ENCODE measurements at regions not wholly inside any gene's neighbourhood (a gene's known extent, or its start where the extent isn't known, plus 50 kb on each side); places are given as distances from the start of the nearest gene placed in this dataset.

DNA sequence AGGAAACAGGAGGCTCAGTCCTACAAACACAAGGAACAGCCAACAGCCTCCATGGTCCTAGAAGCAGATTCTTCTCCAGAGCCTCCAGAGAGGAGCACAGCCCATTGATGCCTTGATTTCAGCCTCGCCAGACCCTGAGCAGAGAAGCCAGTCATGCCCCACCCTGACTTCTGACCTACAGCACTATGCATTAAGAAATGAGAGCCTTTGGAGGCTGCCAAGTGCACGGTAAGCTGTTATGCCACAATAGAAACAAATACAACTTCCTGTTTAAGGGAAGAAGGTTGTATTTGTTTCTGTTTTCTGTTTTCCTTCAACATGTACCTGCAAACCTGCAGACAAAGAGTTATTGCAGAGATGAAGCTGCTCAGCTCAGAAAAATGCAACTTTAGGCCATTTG lies 181.3 kb upstream of the AGAP1 start:
- TF ChIP-seq, protein P1, sequence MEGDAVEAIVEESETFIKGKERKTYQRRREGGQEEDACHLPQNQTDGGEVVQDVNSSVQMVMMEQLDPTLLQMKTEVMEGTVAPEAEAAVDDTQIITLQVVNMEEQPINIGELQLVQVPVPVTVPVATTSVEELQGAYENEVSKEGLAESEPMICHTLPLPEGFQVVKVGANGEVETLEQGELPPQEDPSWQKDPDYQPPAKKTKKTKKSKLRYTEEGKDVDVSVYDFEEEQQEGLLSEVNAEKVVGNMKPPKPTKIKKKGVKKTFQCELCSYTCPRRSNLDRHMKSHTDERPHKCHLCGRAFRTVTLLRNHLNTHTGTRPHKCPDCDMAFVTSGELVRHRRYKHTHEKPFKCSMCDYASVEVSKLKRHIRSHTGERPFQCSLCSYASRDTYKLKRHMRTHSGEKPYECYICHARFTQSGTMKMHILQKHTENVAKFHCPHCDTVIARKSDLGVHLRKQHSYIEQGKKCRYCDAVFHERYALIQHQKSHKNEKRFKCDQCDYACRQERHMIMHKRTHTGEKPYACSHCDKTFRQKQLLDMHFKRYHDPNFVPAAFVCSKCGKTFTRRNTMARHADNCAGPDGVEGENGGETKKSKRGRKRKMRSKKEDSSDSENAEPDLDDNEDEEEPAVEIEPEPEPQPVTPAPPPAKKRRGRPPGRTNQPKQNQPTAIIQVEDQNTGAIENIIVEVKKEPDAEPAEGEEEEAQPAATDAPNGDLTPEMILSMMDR (IDR thresholded peaks at IDR 0.05; ENCODE audit: control insufficient read depth, extremely low read depth, insufficient read depth) = no peak
- no peak for DNase-seq (ENCODE audit: low read depth)

GRCh38 chr2:235314371-235314930 lies 179.4 kb upstream of the AGAP1 start:
- TF ChIP-seq, protein P1 (IDR thresholded peaks at IDR 0.05; ENCODE audit: control insufficient read depth, extremely low read depth, insufficient read depth) = no peak
- H3K4me3 ChIP-seq (ENCODE audit: low read depth, low read length) = no peak overlapping the region
- DNase-seq (ENCODE audit: low read depth) = no peak

More for the DNA sequence above, 181.3 kb upstream of the AGAP1 start:
- H3K4me3 ChIP-seq (ENCODE audit: low read depth, low read length) = no peak overlapping the region

DNA sequence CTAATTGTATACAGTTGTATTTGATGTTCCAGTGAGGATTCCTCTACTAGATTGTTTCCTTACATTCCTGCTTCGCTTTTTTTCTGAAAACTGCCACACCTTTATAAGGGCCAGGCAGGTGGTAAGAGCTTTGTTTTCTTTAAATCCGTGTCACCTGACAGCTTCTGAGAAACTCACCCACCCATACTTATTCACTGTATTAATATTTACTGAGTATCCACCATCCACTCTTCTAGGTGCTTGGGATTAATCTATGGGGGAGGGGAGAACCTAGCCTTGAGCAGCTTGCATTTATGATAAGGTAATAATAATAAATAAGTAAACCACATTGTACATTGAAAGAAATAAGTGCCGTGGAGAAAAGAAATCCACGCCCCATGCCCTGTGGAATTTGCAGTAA lies 174.7 kb upstream of the AGAP1 start:
- DNase-seq (ENCODE audit: low read depth) = no peak
- TF ChIP-seq, protein P1 (IDR thresholded peaks at IDR 0.05; ENCODE audit: control insufficient read depth, extremely low read depth, insufficient read depth) = no peak
- H3K4me3 ChIP-seq (ENCODE audit: low read depth, low read length) = no peak overlapping the region

GRCh38 chr2:235320326-235320725 lies 173.5 kb upstream of the AGAP1 start:
- DNase-seq (ENCODE audit: low read depth) = no peak
- H3K4me3 ChIP-seq (ENCODE audit: low read depth, low read length) = no peak overlapping the region
- TF ChIP-seq, protein P1 (IDR thresholded peaks at IDR 0.05; ENCODE audit: control insufficient read depth, extremely low read depth, insufficient read depth) = no peak

DNA sequence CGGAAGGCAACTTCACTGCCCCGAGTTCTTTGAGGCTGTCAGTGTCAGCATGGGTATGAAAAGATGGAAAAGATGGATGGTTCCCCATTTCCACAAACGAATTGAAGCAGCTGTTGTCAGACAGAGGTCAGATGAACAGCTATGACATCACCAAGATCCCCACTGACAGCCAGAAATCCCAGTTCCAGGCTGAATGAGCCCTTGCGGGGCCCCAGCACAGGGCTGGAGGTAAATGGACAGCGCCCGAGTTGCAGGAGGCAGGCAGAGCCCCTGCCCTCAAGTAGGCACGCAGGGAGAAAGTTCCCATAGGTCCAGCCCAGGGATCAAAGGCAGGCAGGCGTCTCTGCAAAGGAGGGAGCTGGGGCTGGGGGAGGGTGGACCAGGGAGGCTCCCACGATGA lies 169.5 kb upstream of the AGAP1 start:
- TF ChIP-seq, protein P1 (IDR thresholded peaks at IDR 0.05; ENCODE audit: control insufficient read depth, extremely low read depth, insufficient read depth) = no peak
- no peak overlapping the region for H3K4me3 ChIP-seq (ENCODE audit: low read depth, low read length)
- DNase-seq (ENCODE audit: low read depth) = no peak

DNA sequence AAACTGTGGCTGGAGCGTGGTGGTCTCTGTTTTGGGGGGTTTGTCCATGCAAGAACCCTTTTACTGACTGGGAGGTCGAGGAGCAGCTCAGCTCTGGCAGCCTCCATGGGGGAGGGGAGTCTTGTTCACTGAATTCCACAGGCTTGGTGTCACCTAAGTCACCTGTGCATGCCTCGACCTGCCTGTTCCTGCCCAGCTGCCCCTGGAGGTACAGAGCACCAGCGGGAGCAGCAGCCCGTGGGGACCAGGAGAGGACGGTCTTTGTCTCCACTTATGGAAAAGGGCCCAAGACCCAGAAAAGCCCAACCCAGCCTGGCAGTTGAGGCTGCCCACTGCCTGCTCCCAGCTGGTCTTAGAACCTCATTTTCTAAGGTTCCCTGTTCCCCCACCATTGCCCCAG lies 168.7 kb upstream of the AGAP1 start:
- H3K4me3 ChIP-seq (ENCODE audit: low read depth, low read length) = no peak overlapping the region
- no peak for DNase-seq (ENCODE audit: low read depth)
- TF ChIP-seq, protein P1 (IDR thresholded peaks at IDR 0.05; ENCODE audit: control insufficient read depth, extremely low read depth, insufficient read depth) = no peak

DNA sequence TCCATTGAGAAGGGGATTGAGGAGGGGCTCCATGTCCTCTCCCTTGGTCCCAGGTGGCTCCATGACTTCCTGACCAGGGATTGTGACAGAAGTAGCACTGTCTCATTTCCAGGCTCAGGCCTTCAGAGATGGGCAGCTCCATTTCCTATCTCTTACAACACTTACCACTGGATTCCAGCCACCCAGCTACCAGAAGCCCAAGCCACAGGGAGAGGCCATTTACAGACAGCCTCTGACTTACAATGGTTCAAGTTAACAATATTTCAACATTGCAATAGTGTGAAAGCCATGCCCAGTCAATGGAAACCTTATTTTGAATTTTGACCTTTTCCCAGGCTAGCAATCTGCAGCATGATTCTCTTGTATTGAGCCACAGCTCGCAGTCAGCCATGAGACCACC lies 164.9 kb upstream of the AGAP1 start:
- TF ChIP-seq, protein P1 (IDR thresholded peaks at IDR 0.05; ENCODE audit: control insufficient read depth, extremely low read depth, insufficient read depth) = no peak
- no peak for DNase-seq (ENCODE audit: low read depth)
- no peak overlapping the region for H3K4me3 ChIP-seq (ENCODE audit: low read depth, low read length)

All from LNCaP clone FGC (cell line).